ENCODE measurements at regions not wholly inside any gene's neighbourhood (a gene's known extent, or its start where the extent isn't known, plus 50 kb on each side); places are given as distances from the start of the nearest gene placed in this dataset.

- TF ChIP-seq CTCF (IDR thresholded peaks at IDR 0.05; ENCODE audit: low read depth, low read length, poor library complexity, severe bottlenecking): no peak
- TF ChIP-seq EZH2phosphoT487 (IDR thresholded peaks at IDR 0.05; ENCODE audit: borderline replicate concordance, low read length): no peak
Observed at GRCh38 chr14:42965512-42965911, 1358.8 kb downstream of the LRFN5 start.
